CD4-positive, CD25-positive, alpha-beta regulatory T cell (primary cell): ENCODE measurements at regions not wholly inside any gene's neighbourhood (a gene's known extent, or its start where the extent isn't known, plus 50 kb on each side); places are given as distances from the start of the nearest gene placed in this dataset.
"Not testable (repeated sequence)": the region's sequence is repeated elsewhere in the genome, so short reads cannot be mapped to it uniquely, and the experiment has no call there.

Experiments used
- ATAC-seq, 2 donors: fragments of 150-1000 bp; cut with Tn5 transposase; one replicate each; pipeline ENCODE4 v1.10.0; 2021; ENCODE audit warnings: low read depth in 2 of 2, moderate number of reproducible peaks in 2 of 2, moderate library complexity in 1 of 2
- DNase-seq, 3 donors: peaks; one replicate each; pipeline versions ENCODE4 v3.0.0 to v3.0.0-alpha.2; 2012 to 2022; ENCODE audit warnings: mixed read lengths in 1 of 3
- H3K27ac ChIP-seq: one replicate; pipeline ENCODE4 v1.7.0; 2013; ENCODE audit warnings: mild to moderate bottlenecking, low read length; ENCODE audit not compliant: insufficient read depth, poor library complexity, severe bottlenecking
- H3K27me3 ChIP-seq: one replicate; pipeline ENCODE4 v1.7.0; 2013; ENCODE audit warnings: low read length; ENCODE audit not compliant: control insufficient read depth, insufficient read depth
- H3K36me3 ChIP-seq: one replicate; pipeline ENCODE4 v1.7.0; 2013; ENCODE audit warnings: mild to moderate bottlenecking, low read length, moderate library complexity; ENCODE audit not compliant: control insufficient read depth, insufficient read depth
- H3K4me1 ChIP-seq: 2 replicates; pipeline ENCODE4 v1.7.0; 2013; ENCODE audit warnings: mild to moderate bottlenecking, low read length; ENCODE audit not compliant: insufficient read depth, control insufficient read depth, poor library complexity, severe bottlenecking
- H3K4me3 ChIP-seq: one replicate; pipeline ENCODE4 v1.7.0; 2013; ENCODE audit warnings: low read depth, mild to moderate bottlenecking, low read length, moderate library complexity
- H3K9me3 ChIP-seq, 2 experiments: 1 replicate in 1 of 2; 2 replicates in 1 of 2; pipeline ENCODE4 v1.7.0; 2013; ENCODE audit warnings: low read length in 2 of 2, mild to moderate bottlenecking in 1 of 2, moderate library complexity in 1 of 2; ENCODE audit not compliant: control insufficient read depth in 2 of 2
- H3K27ac Mint-ChIP-seq, 3 donors: one replicate each; pipeline ENCODE4 v1.8.0; 2020 to 2022; ENCODE audit warnings: mild to moderate bottlenecking in 3 of 3, mixed read lengths in 3 of 3, moderate library complexity in 2 of 3
- H3K27me3 Mint-ChIP-seq: one replicate; pipeline ENCODE4 v1.8.0; 2022; ENCODE audit warnings: mild to moderate bottlenecking, mixed read lengths
- H3K36me3 Mint-ChIP-seq: one replicate; pipeline ENCODE4 v1.8.0; 2020; ENCODE audit warnings: mixed read lengths
- H3K4me1 Mint-ChIP-seq, 4 donors: one replicate each; pipeline ENCODE4 v1.8.0; 2020 to 2022; ENCODE audit warnings: mixed read lengths in 4 of 4, mild to moderate bottlenecking in 1 of 4
- H3K4me3 Mint-ChIP-seq, 4 donors: one replicate each; pipeline ENCODE4 v1.8.0; 2020 to 2022; ENCODE audit warnings: mild to moderate bottlenecking in 4 of 4, mixed read lengths in 4 of 4, moderate library complexity in 3 of 4
- H3K9me3 Mint-ChIP-seq, 7 donors: one replicate each; pipeline ENCODE4 v1.8.0; 2020 to 2022; ENCODE audit warnings: mixed read lengths in 7 of 7, mild to moderate bottlenecking in 3 of 7, moderate library complexity in 2 of 7

- not testable (repeated sequence) for H3K27ac ChIP-seq, ATAC-seq, DNase-seq, H3K9me3 Mint-ChIP-seq, H3K4me3 Mint-ChIP-seq, H3K27me3 Mint-ChIP-seq, H3K4me1 Mint-ChIP-seq, H3K4me1 ChIP-seq, H3K9me3 ChIP-seq, H3K4me3 ChIP-seq, H3K36me3 Mint-ChIP-seq, H3K27me3 ChIP-seq, H3K27ac Mint-ChIP-seq, H3K36me3 ChIP-seq
Measured at GRCh38 chr1:221967538-221967937, 225.6 kb upstream of the DUSP10 start.

GRCh38 chr1:221966888-221967287 is 225.0 kb upstream of the DUSP10 start:
- H3K4me3 Mint-ChIP-seq, H3K4me1 Mint-ChIP-seq, ATAC-seq, H3K36me3 ChIP-seq, H3K27me3 Mint-ChIP-seq, H3K4me1 ChIP-seq, H3K27me3 ChIP-seq, DNase-seq, H3K9me3 ChIP-seq, H3K4me3 ChIP-seq, H3K27ac ChIP-seq, H3K36me3 Mint-ChIP-seq, H3K9me3 Mint-ChIP-seq, H3K27ac Mint-ChIP-seq: not testable (repeated sequence)

GRCh38 chr1:221965891-221966290 is 224.0 kb upstream of the DUSP10 start:
- H3K27ac ChIP-seq, ATAC-seq, H3K36me3 ChIP-seq, H3K27me3 ChIP-seq, H3K9me3 Mint-ChIP-seq, H3K27ac Mint-ChIP-seq, H3K4me1 ChIP-seq, H3K4me3 ChIP-seq, H3K4me3 Mint-ChIP-seq, H3K9me3 ChIP-seq, H3K27me3 Mint-ChIP-seq, DNase-seq, H3K36me3 Mint-ChIP-seq: not testable (repeated sequence)
- H3K4me1 Mint-ChIP-seq = peaks cover 0 to 15% (median 6%) of the 10 kb centered on the region in 4 donors

- Histone ChIP-seq H3K36me3 (no peaks in the 10 kb centered on the region), H3K4me1 (peaks cover 5% of the 10 kb centered on the region), H3K9me3 (no peaks in the 10 kb centered on the region), H3K4me3 (no peak overlapping the region), H3K27me3 (no peaks in the 10 kb centered on the region), H3K27ac (no peak overlapping the region)
- Mint-ChIP-seq H3K9me3 (peaks cover 0 to 2% (median 0%) of the 10 kb centered on the region in 7 donors), H3K27ac (no peak overlapping the region), H3K36me3 (no peaks in the 10 kb centered on the region), H3K27me3 (no peaks in the 10 kb centered on the region), H3K4me1 (peaks cover 0 to 15% (median 6%) of the 10 kb centered on the region in 4 donors), H3K4me3 (no peak overlapping the region)
- no peak for ATAC-seq
- DNase-seq = no peak
Measured at GRCh38 chr1:221965252-221965651, 223.4 kb upstream of the DUSP10 start.

GRCh38 chr1:221963742-221964141 is 221.9 kb upstream of the DUSP10 start:
- no peak overlapping the region for H3K4me3 ChIP-seq
- H3K4me1 ChIP-seq = peaks cover 5% of the 10 kb centered on the region
- no peak for ATAC-seq
- no peak for DNase-seq
- no peaks in the 10 kb centered on the region for H3K9me3 ChIP-seq
- H3K36me3 ChIP-seq = no peaks in the 10 kb centered on the region
- Mint-ChIP-seq H3K36me3 (no peaks in the 10 kb centered on the region), H3K4me1 (peaks cover 0 to 15% (median 6%) of the 10 kb centered on the region in 4 donors), H3K9me3 (peaks cover 0 to 2% (median 0%) of the 10 kb centered on the region in 7 donors), H3K27me3 (no peaks in the 10 kb centered on the region), H3K27ac (no peak overlapping the region), H3K4me3 (no peak overlapping the region)
- H3K27ac ChIP-seq = no peak overlapping the region
- H3K27me3 ChIP-seq = no peaks in the 10 kb centered on the region

GRCh38 chr1:221962385-221962784 is 220.5 kb upstream of the DUSP10 start:
- Histone ChIP-seq H3K9me3 (no peaks in the 10 kb centered on the region), H3K27me3 (no peaks in the 10 kb centered on the region), H3K4me1 (peaks cover 5% of the 10 kb centered on the region), H3K36me3 (no peaks in the 10 kb centered on the region), H3K4me3 (no peak overlapping the region), H3K27ac (no peak overlapping the region)
- Mint-ChIP-seq H3K27ac (no peak overlapping the region), H3K9me3 (peaks cover 0 to 2% (median 0%) of the 10 kb centered on the region in 7 donors), H3K27me3 (no peaks in the 10 kb centered on the region), H3K4me3 (no peak overlapping the region), H3K36me3 (no peaks in the 10 kb centered on the region), H3K4me1 (peaks cover 0 to 15% (median 6%) of the 10 kb centered on the region in 4 donors)
- ATAC-seq (no peak), DNase-seq (no peak)

- H3K4me1 Mint-ChIP-seq = peaks cover 0 to 15% (median 6%) of the 10 kb centered on the region in 4 donors
- peak overlapping the region in 2 of 3 donors; percentile 23 to 58 for H3K27ac Mint-ChIP-seq
- Histone ChIP-seq H3K27me3 (no peaks in the 10 kb centered on the region), H3K36me3 (no peaks in the 10 kb centered on the region), H3K4me1 (peaks cover 5% of the 10 kb centered on the region), H3K9me3 (no peaks in the 10 kb centered on the region), H3K4me3 (no peak overlapping the region), H3K27ac (no peak overlapping the region)
- DNase-seq (peak in 1 of 3 donors; percentile 70), ATAC-seq (peak; percentile 86 to 89)
- H3K27me3 Mint-ChIP-seq = no peaks in the 10 kb centered on the region
- peaks cover 0 to 2% (median 0%) of the 10 kb centered on the region in 7 donors for H3K9me3 Mint-ChIP-seq
- no peak overlapping the region for H3K4me3 Mint-ChIP-seq
- no peaks in the 10 kb centered on the region for H3K36me3 Mint-ChIP-seq
Measured at GRCh38 chr1:221961532-221962292, 219.8 kb upstream of the DUSP10 start.

- Mint-ChIP-seq H3K4me1 (peaks cover 0 to 15% (median 6%) of the 10 kb centered on the region in 4 donors), H3K4me3 (peak overlapping the region in 1 of 4 donors; percentile 10)
- H3K27me3 Mint-ChIP-seq, H3K4me1 ChIP-seq, H3K36me3 ChIP-seq, ATAC-seq, DNase-seq, H3K9me3 Mint-ChIP-seq, H3K9me3 ChIP-seq, H3K36me3 Mint-ChIP-seq, H3K27ac Mint-ChIP-seq, H3K27me3 ChIP-seq, H3K27ac ChIP-seq, H3K4me3 ChIP-seq: not testable (repeated sequence)
Measured at GRCh38 chr1:221958161-221958562, 216.3 kb upstream of the DUSP10 start.
